Gastroesophageal sphincter (tissue), 4 donors: ENCODE measurements at regions not wholly inside any gene's neighbourhood (a gene's known extent, or its start where the extent isn't known, plus 50 kb on each side); places are given as distances from the start of the nearest gene placed in this dataset.

Experiments
- ATAC-seq: fragments of 150-250 bp; one replicate; pipeline ENCODE4 v1.9.1; 2016; ENCODE audit warnings: mild to moderate bottlenecking, moderate library complexity
- H3K27ac ChIP-seq, 4 donors: fragments of 200-600 bp; sonication (generic) in 3 of 4; 1 replicate in 3 of 4; 2 replicates in 1 of 4; pipeline ENCODE4 v1.5.1; 2016 to 2019
- H3K27me3 ChIP-seq: fragments of 200-600 bp; sonication (generic); one replicate; pipeline ENCODE4 v1.5.1; 2019
- H3K36me3 ChIP-seq, 2 donors: fragments of 200-600 bp; sonication (generic); one replicate each; pipeline ENCODE4 v1.5.1; 2019; ENCODE audit warnings: control low read depth in 1 of 2
- H3K4me1 ChIP-seq, 3 donors: fragments of 200-600 bp; sonication (generic); 1 replicate in 2 of 3; 2 replicates in 1 of 3; pipeline ENCODE4 v1.5.1; 2016 to 2019; ENCODE audit warnings: control low read depth in 2 of 3
- H3K4me3 ChIP-seq, 2 donors: fragments of 200-600 bp; sonication (generic); one replicate each; pipeline ENCODE4 v1.5.1; 2019; ENCODE audit warnings: mild to moderate bottlenecking in 1 of 2, moderate library complexity in 1 of 2
- H3K9me3 ChIP-seq, 3 donors: fragments of 200-600 bp; sonication (generic); one replicate each; pipeline ENCODE4 v1.5.1; 2017 to 2019; ENCODE audit warnings: control low read depth in 2 of 3
- CTCF ChIP-seq, 4 experiments: fragments of 200-600 bp in 2 of 4; fragments of 450-650 bp in 2 of 4; sonication (generic) in 1 of 4; IDR thresholded peaks; one replicate each; pipeline ENCODE4 v1.5.1; 2017 to 2019; ENCODE audit warnings: antibody characterized with exemption in 4 of 4, mild to moderate bottlenecking in 2 of 4, moderate library complexity in 2 of 4
- EP300 ChIP-seq: sonication (generic); formaldehyde crosslinking; IDR thresholded peaks from one replicate; pipeline ENCODE4 v1.6.1; 2017; ENCODE audit warnings: antibody characterized with exemption, mild to moderate bottlenecking
- POLR2A ChIP-seq, 2 donors: fragments of 450-650 bp; IDR thresholded peaks; one replicate each; pipeline ENCODE4 v1.6.1; 2017; ENCODE audit warnings: antibody characterized with exemption in 2 of 2, mild to moderate bottlenecking in 2 of 2, moderate library complexity in 1 of 2
- POLR2AphosphoS5 ChIP-seq: sonication (generic); formaldehyde crosslinking; IDR thresholded peaks from one replicate; pipeline ENCODE4 v1.6.1; 2017; ENCODE audit warnings: antibody characterized with exemption
- WGBS, 2 donors: methylation state at CpG; one replicate each; pipeline ENCODE4 v1.1.5; 2018; ENCODE audit warnings: low coverage in 1 of 2; 5-methylcytosine and 5-hydroxymethylcytosine counted together

- H3K4me3 ChIP-seq, result no peak overlapping the region
- H3K36me3 ChIP-seq, result no peaks in the 10 kb centered on the region
- H3K4me1 ChIP-seq, result no peaks in the 10 kb centered on the region
- WGBS, 2 donors, result 72 to 84% methylated on average over 2 to 3 of the region's 3 CpGs
- TF ChIP-seq CTCF (IDR thresholded peaks at IDR 0.05), result no peak
- no peak for TF ChIP-seq POLR2A (IDR thresholded peaks at IDR 0.05)
- no peak for TF ChIP-seq EP300
- no peak for TF ChIP-seq POLR2AphosphoS5
- ATAC-seq, result no peak
- no peak overlapping the region for H3K27ac ChIP-seq
- no peaks in the 10 kb centered on the region for H3K27me3 ChIP-seq
- H3K9me3 ChIP-seq, result peaks cover 0 to 24% (median 0%) of the 10 kb centered on the region in 3 donors
These were observed 610.0 kb downstream of the RNF144A start for GRCh38 chr2:7527165-7527722.

GRCh38 chr2:7530001-7530400 is 612.8 kb downstream of the RNF144A start:
- Histone ChIP-seq H3K27ac (no peak overlapping the region), H3K27me3 (no peaks in the 10 kb centered on the region), H3K4me3 (no peak overlapping the region), H3K9me3 (peaks cover 0 to 24% (median 0%) of the 10 kb centered on the region in 3 donors), H3K4me1 (no peaks in the 10 kb centered on the region), H3K36me3 (no peaks in the 10 kb centered on the region)
- no peak for ATAC-seq
- TF ChIP-seq CTCF (IDR thresholded peaks at IDR 0.05) (no peak), POLR2AphosphoS5 (no peak), POLR2A (IDR thresholded peaks at IDR 0.05) (no peak), EP300 (no peak)

- H3K36me3 ChIP-seq, result no peaks in the 10 kb centered on the region
- no peaks in the 10 kb centered on the region for H3K27me3 ChIP-seq
- H3K4me3 ChIP-seq, result no peak overlapping the region
- TF ChIP-seq POLR2AphosphoS5, result no peak
- no peak for TF ChIP-seq EP300
- no peak for TF ChIP-seq CTCF (IDR thresholded peaks at IDR 0.05)
- no peak for TF ChIP-seq POLR2A (IDR thresholded peaks at IDR 0.05)
- H3K9me3 ChIP-seq, result no peaks in the 10 kb centered on the region
- H3K27ac ChIP-seq, result no peak overlapping the region
- no peak for ATAC-seq
- 100% methylated on average over 1 to 2 of the region's 4 CpGs for WGBS, 2 donors
- no peaks in the 10 kb centered on the region for H3K4me1 ChIP-seq
These were observed 621.9 kb downstream of the RNF144A start for GRCh38 chr2:7539077-7539476.

- H3K27ac ChIP-seq, result no peak overlapping the region
- ATAC-seq, result no peak
- no peaks in the 10 kb centered on the region for H3K27me3 ChIP-seq
- TF ChIP-seq POLR2AphosphoS5, result no peak
- TF ChIP-seq EP300, result no peak
- no peak for TF ChIP-seq CTCF (IDR thresholded peaks at IDR 0.05)
- no peak for TF ChIP-seq POLR2A (IDR thresholded peaks at IDR 0.05)
- H3K9me3 ChIP-seq, result no peaks in the 10 kb centered on the region
- 85% methylated on average over 4 of the region's 5 CpGs; no CpG with 5 or more reads in 1 of the 2 donors for WGBS, 2 donors
- H3K36me3 ChIP-seq, result no peaks in the 10 kb centered on the region
- H3K4me1 ChIP-seq, result no peaks in the 10 kb centered on the region
- H3K4me3 ChIP-seq, result no peak overlapping the region
These were observed 622.5 kb downstream of the RNF144A start for GRCh38 chr2:7539760-7540159.

- peaks cover 8% of the 10 kb centered on the region for H3K27me3 ChIP-seq
- no peaks in the 10 kb centered on the region for H3K4me1 ChIP-seq
- H3K4me3 ChIP-seq, result no peak overlapping the region
- TF ChIP-seq EP300 (no peak), POLR2AphosphoS5 (no peak), CTCF (IDR thresholded peaks at IDR 0.05) (no peak), POLR2A (IDR thresholded peaks at IDR 0.05) (no peak)
- no peaks in the 10 kb centered on the region for H3K9me3 ChIP-seq
- H3K36me3 ChIP-seq, result no peaks in the 10 kb centered on the region
- no peak overlapping the region for H3K27ac ChIP-seq
- WGBS, 2 donors, result 41 to 81% methylated on average over 4 to 5 of the region's 5 CpGs
- no peak for ATAC-seq
These were observed 635.8 kb downstream of the RNF144A start for GRCh38 chr2:7552825-7553570.
